IPS-NIHi11 (cell line): ENCODE measurements at regions not wholly inside any gene's neighbourhood (a gene's known extent, or its start where the extent isn't known, plus 50 kb on each side); places are given as distances from the start of the nearest gene placed in this dataset.

ENCODE experiments used
- DNase-seq: peaks from one replicate; pipeline ENCODE4 v3.0.0; 2012; ENCODE audit warnings: mixed read lengths, low spot score

DNA sequence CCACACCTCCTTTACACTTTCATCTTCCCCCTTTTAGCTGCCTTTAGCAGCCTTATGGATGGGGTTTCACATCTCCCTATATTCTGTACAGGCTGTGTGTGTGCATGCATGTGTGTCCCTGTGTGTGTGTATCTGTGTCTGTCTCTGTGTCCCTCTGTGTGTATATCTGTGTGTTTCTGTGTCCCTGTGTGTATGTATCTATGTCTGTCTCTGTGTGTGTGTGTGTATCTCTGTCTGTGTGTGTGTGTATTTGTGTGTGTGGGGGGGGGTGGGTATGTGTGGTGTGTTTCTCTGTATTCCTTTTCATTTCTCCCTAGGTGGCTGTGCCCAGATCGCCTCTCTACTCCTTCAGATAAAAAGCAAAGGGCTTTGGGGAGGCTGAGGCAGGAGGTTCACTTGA is 52.2 kb upstream of the CD83 start:
- DNase-seq = no peak

DNA sequence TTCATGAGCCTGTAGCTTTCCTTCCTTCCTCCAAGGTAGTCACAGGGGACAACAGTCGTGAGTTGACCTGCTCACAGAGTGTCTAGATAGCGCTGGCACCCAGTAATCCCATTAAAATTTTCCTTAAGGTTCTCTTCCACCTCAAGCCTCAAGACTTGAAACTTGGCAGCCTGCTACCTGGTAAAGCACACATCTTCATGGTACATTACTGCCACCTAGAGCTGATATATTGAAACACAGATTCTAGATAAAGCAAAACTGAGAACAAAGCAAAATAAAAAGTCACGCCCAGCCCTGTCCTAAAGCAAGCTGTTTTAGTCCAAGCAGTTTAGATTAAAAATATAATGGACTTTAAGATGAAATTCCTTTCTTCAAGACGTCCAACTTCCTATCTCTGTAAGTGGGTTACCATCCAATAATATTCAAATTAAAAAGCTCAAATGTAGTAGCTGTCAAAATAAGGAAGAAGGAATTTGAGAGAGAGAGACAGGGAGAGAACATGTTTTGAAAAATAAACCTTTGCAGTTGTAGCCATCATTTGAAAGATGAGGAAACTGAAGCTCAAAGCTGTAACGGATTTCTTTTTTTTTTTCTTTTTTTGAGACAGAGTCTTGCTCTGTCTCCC is 50.7 kb upstream of the CD83 start:
- peak; percentile 78 for DNase-seq

DNA sequence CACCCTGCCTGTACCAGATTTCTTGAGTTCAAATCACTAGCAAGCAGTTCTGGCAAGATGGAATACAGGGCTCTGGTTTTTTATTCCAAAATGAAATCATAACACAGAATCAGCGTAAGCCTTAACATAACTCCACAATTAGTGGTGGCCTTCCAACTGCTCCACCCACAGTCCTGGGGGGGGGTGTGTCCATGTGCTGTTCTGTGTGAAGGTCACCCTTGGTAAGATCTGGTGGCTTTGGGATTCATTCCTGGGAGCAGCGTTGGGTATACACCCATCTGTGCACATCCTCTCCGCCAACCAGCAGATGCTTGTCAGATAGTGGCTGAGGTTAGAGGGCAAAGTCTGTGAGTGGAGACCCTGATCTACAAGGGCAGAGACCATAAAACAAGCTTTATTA is 49.9 kb upstream of the CD83 start:
- no peak for DNase-seq
